ENCODE measurements at regions not wholly inside any gene's neighbourhood (a gene's known extent, or its start where the extent isn't known, plus 50 kb on each side); places are given as distances from the start of the nearest gene placed in this dataset.

- Histone ChIP-seq H3K4me3 (ENCODE audit: extremely low read depth in 1 of 4, insufficient read depth in 2 of 4, low read depth in 3 of 4, low read length in 4 of 4) (no peak overlapping the region), H3K27me3 (replicated peaks in 1 of 4; ENCODE audit: control insufficient read depth in 3 of 4, extremely low read depth in 1 of 4, insufficient read depth in 3 of 4, low read length in 3 of 4) (no peaks in the 10 kb centered on the region), H2BK5ac (ENCODE audit: low read depth, low read length) (no peak overlapping the region), H3K23ac (ENCODE audit: insufficient read length) (no peak overlapping the region), H4K8ac (ENCODE audit: extremely low read depth, insufficient read depth, low read length) (peak overlapping the region; percentile 9), H2BK12ac (ENCODE audit: low read depth, low read length) (no peak overlapping the region), H2AK5ac (ENCODE audit: low read depth, low read length) (no peak overlapping the region), H3K79me2 (ENCODE audit: control insufficient read depth in 1 of 2, insufficient read depth in 2 of 2, low read length in 2 of 2) (no peaks in the 10 kb centered on the region), H3K9ac (replicated peaks in 1 of 4; ENCODE audit: extremely low read depth in 1 of 4, low read depth in 3 of 4, low read length in 3 of 4) (no peak overlapping the region), H3K36me3 (ENCODE audit: control insufficient read depth in 2 of 4, insufficient read depth in 4 of 4, low read length in 3 of 4) (no peaks in the 10 kb centered on the region), H4K91ac (replicated peaks; ENCODE audit: insufficient read length, low read length) (no peak overlapping the region), H3K27ac (ENCODE audit: low read depth, low read length) (no peak overlapping the region), H2BK120ac (replicated peaks; ENCODE audit: low read depth, low read length) (no peak overlapping the region), H3K14ac (ENCODE audit: insufficient read length) (no peak overlapping the region), H2BK20ac (ENCODE audit: low read length) (no peak overlapping the region), H3K56ac (replicated peaks; ENCODE audit: insufficient read length, low read depth, low read length) (no peak overlapping the region), H3K23me2 (ENCODE audit: low read depth, low read length) (no peaks in the 10 kb centered on the region), H3K79me1 (ENCODE audit: low read depth, low read length) (no peaks in the 10 kb centered on the region), H3K18ac (ENCODE audit: extremely low read depth, low read length) (no peak overlapping the region), H3K4me1 (replicated peaks in 1 of 4; ENCODE audit: control insufficient read depth in 3 of 4, insufficient read depth in 4 of 4, low read length in 3 of 4) (no peaks in the 10 kb centered on the region), H2AFZ (ENCODE audit: low read length) (no peak overlapping the region), H3K4me2 (ENCODE audit: insufficient read depth in 1 of 2, low read depth in 2 of 2, low read length in 2 of 2) (no peak overlapping the region), H2BK15ac (ENCODE audit: low read length) (no peak overlapping the region), H4K5ac (ENCODE audit: insufficient read length, low read depth, low read length) (no peak overlapping the region), H3K4ac (replicated peaks; ENCODE audit: insufficient read length, low read depth, low read length) (no peak overlapping the region), H3K9me3 (ENCODE audit: insufficient read depth in 2 of 2, low read depth in 1 of 2, low read length in 1 of 2) (no peaks in the 10 kb centered on the region; a peak in 1 of 4 replicates), H4K20me1 (replicated peaks in 1 of 2; ENCODE audit: control insufficient read depth in 1 of 2, insufficient read depth in 2 of 2, low read length in 2 of 2) (no peaks in the 10 kb centered on the region)
- FAIRE-seq (no peak), DNase-seq (ENCODE audit: low read depth in 1 of 2, low spot score in 2 of 2) (no peak)
- WGBS, 2 experiments (ENCODE audit: extremely low coverage in 1 of 2, insufficient coverage in 1 of 2, insufficient read length in 1 of 2, insufficient replicate concordance in 2 of 2, low coverage in 1 of 2, low lambda C conversion rate in 2 of 2, missing lambda C conversion rate in 1 of 2), result 97% methylated on average over 7 of the region's 7 CpGs; no CpG with 5 or more reads in 1 of the 2 experiments
- ChIA-PET POLR2A (ENCODE audit: partially characterized antibody) (no interaction called here), CTCF (ENCODE audit: partially characterized antibody) (no interaction called here)
- no peak for TF ChIP-seq SUZ12 (IDR thresholded peaks at IDR 0.05; ENCODE audit: low read length)
- no peak for TF ChIP-seq KDM4A (IDR thresholded peaks at IDR 0.05; ENCODE audit: low read depth, low read length, severe bottlenecking)
- no peak for TF ChIP-seq RXRA (IDR thresholded peaks at IDR 0.05; ENCODE audit: insufficient read depth, low read depth, low read length)
- no peak for TF ChIP-seq MAFK (IDR thresholded peaks at IDR 0.05; ENCODE audit: low read depth, low read length)
- no peak for TF ChIP-seq ATF2 (IDR thresholded peaks at IDR 0.05; ENCODE audit: low read length)
- no peak for TF ChIP-seq POLR2A (IDR thresholded peaks at IDR 0.05; ENCODE audit: control extremely low read depth in 1 of 2, low read depth in 2 of 2, low read length in 2 of 2)
- no peak for TF ChIP-seq ZNF274 (IDR thresholded peaks at IDR 0.05; ENCODE audit: borderline replicate concordance, extremely low read depth, low read length)
- no peak for TF ChIP-seq TBP (IDR thresholded peaks at IDR 0.05; ENCODE audit: low read depth, low read length)
- no peak for TF ChIP-seq PHF8 (conservative IDR thresholded peaks at IDR 0.05; ENCODE audit: low read depth, low read length)
- no peak for TF ChIP-seq NRF1 (IDR thresholded peaks at IDR 0.05; ENCODE audit: low read depth, low read length)
- TF ChIP-seq CBX5 (IDR thresholded peaks at IDR 0.05; ENCODE audit: low read depth, low read length), result no peak
- no peak for TF ChIP-seq ATF3 (IDR thresholded peaks at IDR 0.05; ENCODE audit: insufficient read depth, low read depth, low read length)
These were observed 1434.3 kb upstream of the ADGRB3 start for GRCh38 chr6:67200626-67201403.

Data from H1 (cell line).